ENCODE measurements at regions not wholly inside any gene's neighbourhood (a gene's known extent, or its start where the extent isn't known, plus 50 kb on each side); places are given as distances from the start of the nearest gene placed in this dataset.

DNA sequence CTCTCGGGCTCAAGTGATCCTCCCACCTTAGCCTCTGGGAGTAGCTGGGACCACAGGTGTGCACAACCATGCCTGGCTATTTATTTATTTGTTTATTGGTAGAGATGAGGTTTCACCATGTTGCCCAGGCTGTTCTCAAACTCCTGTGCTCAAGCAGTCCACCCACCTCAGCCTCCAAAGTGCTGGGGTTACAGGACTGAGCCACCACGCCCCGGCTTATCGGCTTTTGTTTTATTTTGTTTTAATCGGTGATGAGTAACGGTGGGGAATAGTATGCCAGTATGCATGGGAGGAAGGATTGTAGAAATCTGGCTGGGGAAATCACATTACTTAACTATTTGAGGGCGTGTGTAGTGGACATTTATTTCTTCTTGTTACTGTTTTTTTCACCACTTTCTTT is 451.0 kb upstream of the GOLIM4 start:
- in situ Hi-C loops (cut with HindIII; ENCODE audit: low pct_unique_long_range_greater_than_20kb, low sequenced_read_pairs): no loop called here
- no peak for DNase-seq (ENCODE audit: low read depth in 1 of 2, low spot score in 1 of 2)
- no peak for TF ChIP-seq JUND (IDR thresholded peaks at IDR 0.05; ENCODE audit: low read depth)

DNA sequence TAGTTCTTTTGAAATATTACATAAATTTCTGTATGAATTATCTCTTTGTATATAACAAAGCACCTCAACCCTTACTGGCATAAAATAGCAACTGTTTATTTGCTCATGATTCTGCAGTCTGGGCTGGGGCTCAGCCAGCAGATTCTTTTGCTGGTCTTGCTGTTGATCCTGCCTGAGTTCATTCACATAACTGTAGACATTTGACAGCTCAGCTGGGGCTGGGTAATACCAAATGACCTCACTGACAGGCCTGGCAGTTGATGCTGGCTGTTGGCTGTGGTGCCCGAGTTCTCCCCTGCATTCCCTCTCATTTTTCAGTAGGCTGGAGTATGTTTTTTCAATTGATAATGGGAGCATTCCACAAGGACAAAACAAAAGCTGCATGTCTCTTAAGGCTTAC is 449.9 kb upstream of the GOLIM4 start:
- TF ChIP-seq JUND (IDR thresholded peaks at IDR 0.05; ENCODE audit: low read depth): no peak
- in situ Hi-C loops (cut with HindIII; ENCODE audit: low pct_unique_long_range_greater_than_20kb, low sequenced_read_pairs): no loop called here
- peak in 1 of 2 experiments; percentile 15 for DNase-seq (ENCODE audit: low read depth in 1 of 2, low spot score in 1 of 2)

- TF ChIP-seq JUND (IDR thresholded peaks at IDR 0.05; ENCODE audit: low read depth): no peak
- in situ Hi-C loops (cut with HindIII; ENCODE audit: low pct_unique_long_range_greater_than_20kb, low sequenced_read_pairs): no loop called here
- DNase-seq (ENCODE audit: low read depth in 1 of 2, low spot score in 1 of 2): no peak
Observed at GRCh38 chr3:168544097-168544957, 448.6 kb upstream of the GOLIM4 start.

DNA sequence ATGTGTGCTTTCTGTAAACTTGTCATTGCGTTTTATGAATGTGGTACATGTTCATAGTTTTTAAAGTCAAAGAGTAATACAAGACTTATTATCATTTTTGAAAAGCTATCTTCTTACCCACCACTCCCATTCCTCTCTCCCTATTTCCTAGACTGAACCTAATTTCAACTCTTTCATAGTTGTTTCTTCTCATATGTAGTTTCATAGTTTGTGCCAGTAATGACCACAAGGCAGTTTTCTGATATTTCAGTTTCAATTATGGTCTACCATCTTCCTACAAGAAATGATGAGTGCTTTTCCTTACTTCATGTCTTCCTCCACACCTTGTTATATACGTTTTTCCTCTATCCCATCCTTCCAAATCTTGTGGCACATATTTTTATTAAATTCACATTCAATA is 445.0 kb upstream of the GOLIM4 start:
- TF ChIP-seq JUND (IDR thresholded peaks at IDR 0.05; ENCODE audit: low read depth): no peak

DNA sequence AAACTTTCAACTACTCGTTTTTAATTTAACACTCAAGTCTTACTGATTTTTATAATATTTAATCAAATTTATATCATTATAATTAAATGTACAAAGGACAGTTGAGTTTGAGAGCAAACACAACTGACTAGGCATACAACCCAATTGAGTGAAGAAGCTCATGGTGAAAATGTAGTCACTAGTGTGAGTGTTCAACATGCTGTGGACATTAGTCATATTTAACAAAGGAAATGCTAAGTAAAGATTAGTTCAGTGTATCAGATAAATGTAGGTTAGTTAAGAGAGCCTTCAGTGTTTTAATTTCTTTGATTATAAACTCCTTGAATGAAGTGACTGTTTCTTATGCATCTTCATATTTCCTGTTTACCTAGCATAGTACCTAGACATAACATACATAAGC is 444.2 kb upstream of the GOLIM4 start:
- DNase-seq (ENCODE audit: low read depth in 1 of 2, low spot score in 1 of 2): no peak
- TF ChIP-seq JUND (IDR thresholded peaks at IDR 0.05; ENCODE audit: low read depth): no peak
- in situ Hi-C loops (cut with HindIII; ENCODE audit: low pct_unique_long_range_greater_than_20kb, low sequenced_read_pairs): no loop called here

More for the DNA sequence above, 445.0 kb upstream of the GOLIM4 start:
- in situ Hi-C loops (cut with HindIII; ENCODE audit: low pct_unique_long_range_greater_than_20kb, low sequenced_read_pairs): no loop called here
- no peak for DNase-seq (ENCODE audit: low read depth in 1 of 2, low spot score in 1 of 2)

DNA sequence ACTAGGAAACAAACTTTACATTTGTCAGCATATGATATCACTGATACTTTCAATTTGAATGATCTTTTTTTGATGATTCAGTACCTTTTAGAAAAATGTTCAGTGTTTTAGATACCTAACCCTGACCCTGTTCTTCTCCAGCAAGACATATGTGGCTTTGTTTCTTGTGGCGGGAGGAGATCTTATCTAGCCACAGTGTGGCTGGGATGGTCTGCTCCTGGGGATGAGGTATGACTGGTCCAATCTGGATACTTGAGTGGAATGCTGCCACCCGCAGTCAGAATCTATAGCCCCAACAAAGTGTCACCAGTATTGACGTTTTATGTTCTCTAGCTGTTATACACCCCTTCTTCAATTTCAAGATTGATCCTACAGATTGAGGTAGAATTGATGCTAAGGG is 439.0 kb upstream of the GOLIM4 start:
- in situ Hi-C loops (cut with HindIII; ENCODE audit: low pct_unique_long_range_greater_than_20kb, low sequenced_read_pairs): no loop called here
- DNase-seq (ENCODE audit: low read depth in 1 of 2, low spot score in 1 of 2): no peak
- no peak for TF ChIP-seq JUND (IDR thresholded peaks at IDR 0.05; ENCODE audit: low read depth)

DNA sequence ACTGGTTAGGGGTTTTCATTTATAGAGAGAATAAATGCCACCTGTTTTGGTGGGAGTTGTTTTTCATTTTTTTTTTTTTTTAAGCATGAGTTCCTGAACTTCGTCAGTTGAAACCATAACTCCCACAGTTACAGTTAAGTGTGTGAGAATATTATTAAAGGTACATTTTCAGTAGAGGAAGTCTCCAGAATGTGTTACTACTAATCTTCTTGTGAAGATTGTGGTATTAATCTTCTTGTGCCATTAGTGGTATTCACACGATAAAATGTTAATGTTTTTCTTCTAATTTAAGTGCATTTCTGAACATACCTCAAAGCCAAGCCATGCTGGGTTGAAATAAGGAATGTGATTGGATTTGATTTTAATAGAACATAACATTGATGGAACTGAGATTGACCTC is 437.9 kb upstream of the GOLIM4 start:
- in situ Hi-C loops (cut with HindIII; ENCODE audit: low pct_unique_long_range_greater_than_20kb, low sequenced_read_pairs): no loop called here
- DNase-seq (ENCODE audit: low read depth in 1 of 2, low spot score in 1 of 2): no peak
- TF ChIP-seq JUND (IDR thresholded peaks at IDR 0.05; ENCODE audit: low read depth): no peak

DNA sequence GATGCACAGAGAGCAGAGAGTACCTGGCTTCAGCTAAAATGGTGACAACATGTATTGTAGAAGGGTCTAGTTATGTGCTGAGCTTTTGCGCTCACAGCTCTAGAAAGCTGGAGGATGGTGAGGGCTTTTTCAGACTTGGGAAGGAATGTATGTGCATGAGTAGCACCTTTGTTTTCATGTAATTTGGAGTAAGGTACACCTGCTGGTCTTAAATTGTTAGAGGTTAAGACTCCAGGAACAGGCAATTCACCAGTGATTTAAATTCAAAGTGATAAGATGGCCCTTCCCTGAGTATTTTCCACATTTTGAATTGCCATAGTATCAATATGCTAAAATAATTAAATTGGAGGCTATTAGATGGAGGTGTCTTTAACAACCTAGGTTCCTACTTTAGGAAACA is 436.4 kb upstream of the GOLIM4 start:
- DNase-seq (ENCODE audit: low read depth in 1 of 2, low spot score in 1 of 2): no peak
- in situ Hi-C loops (cut with HindIII; ENCODE audit: low pct_unique_long_range_greater_than_20kb, low sequenced_read_pairs): no loop called here
- no peak for TF ChIP-seq JUND (IDR thresholded peaks at IDR 0.05; ENCODE audit: low read depth)

GRCh38 chr3:168531116-168531515 is 435.4 kb upstream of the GOLIM4 start:
- DNase-seq (ENCODE audit: low read depth in 1 of 2, low spot score in 1 of 2): no peak
- in situ Hi-C loops (cut with HindIII; ENCODE audit: low pct_unique_long_range_greater_than_20kb, low sequenced_read_pairs): no loop called here
- no peak for TF ChIP-seq JUND (IDR thresholded peaks at IDR 0.05; ENCODE audit: low read depth)

DNA sequence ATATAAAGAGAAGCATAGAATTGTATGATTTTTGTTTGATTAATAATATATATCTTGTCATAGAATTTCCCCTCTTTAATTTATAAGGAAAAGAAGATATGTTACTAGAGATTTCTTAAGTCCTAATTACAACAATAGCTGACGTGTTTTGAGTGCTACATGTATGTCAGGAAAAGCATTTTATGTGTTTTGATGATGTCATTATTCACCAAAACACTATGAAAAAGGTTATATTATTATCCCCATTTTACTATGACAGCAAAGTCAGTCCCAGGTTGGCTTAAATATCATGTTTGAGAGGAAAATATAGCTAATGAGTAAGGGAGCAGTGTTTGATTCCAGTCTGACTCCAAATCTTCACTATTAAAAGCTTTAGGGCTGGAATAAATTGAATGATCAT is 428.4 kb upstream of the GOLIM4 start:
- no peak for DNase-seq (ENCODE audit: low read depth in 1 of 2, low spot score in 1 of 2)
- in situ Hi-C loops (cut with HindIII; ENCODE audit: low pct_unique_long_range_greater_than_20kb, low sequenced_read_pairs): no loop called here
- TF ChIP-seq JUND (IDR thresholded peaks at IDR 0.05; ENCODE audit: low read depth): no peak

DNA sequence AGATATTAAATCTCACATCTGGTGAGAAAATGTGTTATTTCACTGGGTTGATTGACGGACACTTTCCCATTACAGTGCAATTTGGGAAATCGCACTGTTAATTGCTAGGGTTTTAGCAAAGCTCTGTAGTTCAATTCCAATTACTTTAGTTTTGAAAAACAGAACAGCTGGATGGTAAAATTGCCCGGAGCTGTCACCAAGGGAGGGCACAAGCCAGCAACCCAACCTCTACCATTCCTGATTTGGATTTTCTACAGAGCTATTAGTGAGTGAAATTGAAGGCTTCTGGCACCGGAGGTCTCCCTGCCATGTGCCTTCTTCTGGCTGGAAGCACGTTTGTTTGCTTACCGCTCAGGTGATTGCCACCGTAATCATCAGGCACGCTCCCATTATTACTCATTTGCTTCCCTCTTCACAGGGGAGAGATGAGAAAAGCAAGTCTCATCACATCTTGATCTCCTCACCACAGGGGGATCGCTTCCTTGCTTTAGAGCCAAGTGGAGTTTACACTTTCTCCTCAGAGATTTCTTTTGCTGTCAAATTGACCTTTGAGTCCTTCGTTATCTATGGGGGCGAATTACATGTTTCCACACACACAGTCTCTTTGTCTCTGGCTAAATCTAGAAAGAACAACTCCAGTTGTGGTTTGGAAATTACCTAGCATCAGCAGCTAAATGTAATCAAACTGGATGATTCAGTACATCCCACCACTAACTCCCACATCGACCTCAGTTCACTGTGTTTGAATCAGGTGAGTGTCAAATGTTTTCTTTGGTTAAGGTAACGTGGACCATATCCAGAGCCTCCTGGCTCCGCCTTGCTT is 421.7 kb upstream of the GOLIM4 start:
- in situ Hi-C loops (cut with HindIII; ENCODE audit: low pct_unique_long_range_greater_than_20kb, low sequenced_read_pairs): no loop called here

GRCh38 chr3:168514252-168514651 is 418.5 kb upstream of the GOLIM4 start:
- DNase-seq (ENCODE audit: low read depth in 1 of 2, low spot score in 1 of 2): no peak
- in situ Hi-C loops (cut with HindIII; ENCODE audit: low pct_unique_long_range_greater_than_20kb, low sequenced_read_pairs): no loop called here
- TF ChIP-seq JUND (IDR thresholded peaks at IDR 0.05; ENCODE audit: low read depth): no peak

More for the DNA sequence above, 421.7 kb upstream of the GOLIM4 start:
- no peak for TF ChIP-seq JUND (IDR thresholded peaks at IDR 0.05; ENCODE audit: low read depth)
- DNase-seq (ENCODE audit: low read depth in 1 of 2, low spot score in 1 of 2): no peak

- no peak for TF ChIP-seq JUND (IDR thresholded peaks at IDR 0.05; ENCODE audit: low read depth)
- in situ Hi-C loops (cut with HindIII; ENCODE audit: low pct_unique_long_range_greater_than_20kb, low sequenced_read_pairs): no loop called here
- DNase-seq (ENCODE audit: low read depth in 1 of 2, low spot score in 1 of 2): no peak
Observed at GRCh38 chr3:168512802-168513201, 417.1 kb upstream of the GOLIM4 start.

Data from T47D (cell line).